ENCODE measurements at regions not wholly inside any gene's neighbourhood (a gene's known extent, or its start where the extent isn't known, plus 50 kb on each side); places are given as distances from the start of the nearest gene placed in this dataset.

DNA sequence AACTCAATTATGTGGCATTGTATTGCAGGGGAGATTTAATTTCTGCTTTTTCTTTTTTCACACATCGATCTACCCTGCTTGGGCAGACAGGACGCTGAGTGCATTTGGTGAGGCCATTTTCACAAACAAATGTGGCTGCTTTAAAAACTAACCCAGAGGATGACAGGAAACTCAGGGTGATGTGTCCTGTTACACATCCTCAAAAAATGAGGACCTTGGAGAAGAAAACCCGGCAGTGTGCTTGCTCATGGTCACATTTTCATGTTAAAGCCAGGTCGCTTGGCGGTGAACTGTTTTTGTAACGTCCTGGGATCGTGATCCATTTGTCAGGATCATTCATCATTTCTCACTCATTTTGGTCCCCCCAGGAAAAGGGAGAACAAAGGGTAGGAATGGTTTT lies 478.3 kb upstream of the ADAMTS16 start:
- no peak overlapping the region for H3K27ac ChIP-seq (ENCODE audit: low read depth, low read length, poor library complexity, severe bottlenecking)
- CTCF ChIA-PET (ENCODE audit: unreplicated experiment) = no interaction called here
- intact Hi-C loops (cut with micrococcal nuclease; ENCODE audit: unreplicated experiment) = no loop called here
- H3K9me2 ChIP-seq (ENCODE audit: insufficient read depth, low read length) = no peaks in the 10 kb centered on the region
- H3K79me2 ChIP-seq (ENCODE audit: insufficient read depth, low read depth, low read length) = no peaks in the 10 kb centered on the region
- POLR2A ChIA-PET = no interaction called here
- no peak for TF ChIP-seq EZH2phosphoT487 (IDR thresholded peaks at IDR 0.05; ENCODE audit: borderline replicate concordance, low read depth, low read length)
- TF ChIP-seq CTCF (conservative IDR thresholded peaks at IDR 0.05; ENCODE audit: low read length) = no peak
- no peaks in the 10 kb centered on the region for H3K9me3 ChIP-seq (ENCODE audit: low read length)
- H3K4me1 ChIP-seq (ENCODE audit: insufficient read depth, low read length, poor library complexity, severe bottlenecking) = no peaks in the 10 kb centered on the region
- no peak overlapping the region for H2AFZ ChIP-seq (ENCODE audit: low read length)
- H3K4me2 ChIP-seq (ENCODE audit: low read length) = no peak overlapping the region
- no peaks in the 10 kb centered on the region for H4K20me1 ChIP-seq (ENCODE audit: insufficient read depth, low read length)
- H3K36me3 ChIP-seq (ENCODE audit: insufficient read depth, low read length) = no peaks in the 10 kb centered on the region
- no peak for DNase-seq (ENCODE audit: low spot score)
- BruUV-seq (replicated peaks) = no TSS peak
- H3K4me3 ChIP-seq (ENCODE audit: low read depth, low read length, poor library complexity, severe bottlenecking) = no peak overlapping the region

GRCh38 chr5:4662756-4663155 lies 477.4 kb upstream of the ADAMTS16 start:
- DNase-seq (ENCODE audit: low spot score) = no peak
- Histone ChIP-seq H4K20me1 (ENCODE audit: insufficient read depth, low read length) (no peaks in the 10 kb centered on the region), H3K36me3 (ENCODE audit: insufficient read depth, low read length) (no peaks in the 10 kb centered on the region), H2AFZ (ENCODE audit: low read length) (no peak overlapping the region), H3K9me2 (ENCODE audit: insufficient read depth, low read length) (no peaks in the 10 kb centered on the region), H3K9me3 (ENCODE audit: low read length) (no peaks in the 10 kb centered on the region), H3K79me2 (ENCODE audit: insufficient read depth, low read depth, low read length) (no peaks in the 10 kb centered on the region), H3K4me1 (ENCODE audit: insufficient read depth, low read length, poor library complexity, severe bottlenecking) (no peaks in the 10 kb centered on the region), H3K4me3 (ENCODE audit: low read depth, low read length, poor library complexity, severe bottlenecking) (no peak overlapping the region), H3K27ac (ENCODE audit: low read depth, low read length, poor library complexity, severe bottlenecking) (no peak overlapping the region), H3K4me2 (ENCODE audit: low read length) (no peak overlapping the region)
- CTCF ChIA-PET (ENCODE audit: unreplicated experiment) = no interaction called here
- POLR2A ChIA-PET = no interaction called here
- intact Hi-C loops (cut with micrococcal nuclease; ENCODE audit: unreplicated experiment) = no loop called here
- TF ChIP-seq EZH2phosphoT487 (IDR thresholded peaks at IDR 0.05; ENCODE audit: borderline replicate concordance, low read depth, low read length) (no peak), CTCF (conservative IDR thresholded peaks at IDR 0.05; ENCODE audit: low read length) (no peak)
- no TSS peak for BruUV-seq (replicated peaks)

DNA sequence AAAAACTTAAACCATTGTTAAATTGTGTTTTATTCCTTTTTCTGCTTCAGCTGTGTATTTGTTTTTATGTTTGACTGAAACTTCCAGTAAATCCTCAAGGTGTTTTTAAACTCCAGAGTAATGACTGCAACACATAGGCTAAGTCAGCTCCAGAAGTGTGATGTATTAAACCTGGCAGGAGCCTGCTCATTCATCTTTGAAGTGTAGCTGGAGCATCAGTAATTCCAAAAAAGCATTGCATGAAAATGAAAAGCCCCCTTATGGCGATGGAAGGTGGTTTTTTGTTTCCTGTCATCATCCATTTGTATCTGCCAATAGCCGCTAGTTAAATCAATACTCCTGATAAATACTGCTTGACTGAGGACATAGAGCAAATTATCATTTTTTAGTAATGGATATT lies 474.2 kb upstream of the ADAMTS16 start:
- Histone ChIP-seq H3K4me1 (ENCODE audit: insufficient read depth, low read length, poor library complexity, severe bottlenecking) (no peaks in the 10 kb centered on the region), H3K27ac (ENCODE audit: low read depth, low read length, poor library complexity, severe bottlenecking) (no peak overlapping the region), H3K4me3 (ENCODE audit: low read depth, low read length, poor library complexity, severe bottlenecking) (no peak overlapping the region), H3K9me3 (ENCODE audit: low read length) (no peaks in the 10 kb centered on the region), H3K36me3 (ENCODE audit: insufficient read depth, low read length) (no peaks in the 10 kb centered on the region), H3K79me2 (ENCODE audit: insufficient read depth, low read depth, low read length) (no peaks in the 10 kb centered on the region), H2AFZ (ENCODE audit: low read length) (no peak overlapping the region), H4K20me1 (ENCODE audit: insufficient read depth, low read length) (no peaks in the 10 kb centered on the region), H3K9me2 (ENCODE audit: insufficient read depth, low read length) (no peaks in the 10 kb centered on the region), H3K4me2 (ENCODE audit: low read length) (no peak overlapping the region)
- no TSS peak for BruUV-seq (replicated peaks)
- no peak for DNase-seq (ENCODE audit: low spot score)
- ChIA-PET POLR2A (interaction anchor here (0.6 kb wide), 1 partner anchor 25 kb away, joined by 3 read pairs; no protein-coding TSS in a partner anchor), CTCF (ENCODE audit: unreplicated experiment) (no interaction called here)
- TF ChIP-seq EZH2phosphoT487 (IDR thresholded peaks at IDR 0.05; ENCODE audit: borderline replicate concordance, low read depth, low read length) = no peak
- TF ChIP-seq CTCF (conservative IDR thresholded peaks at IDR 0.05; ENCODE audit: low read length) = no peak
- intact Hi-C loops (cut with micrococcal nuclease; ENCODE audit: unreplicated experiment) = no loop called here

Data from OCI-LY7 (cell line).